ENCODE measurements at regions not wholly inside any gene's neighbourhood (a gene's known extent, or its start where the extent isn't known, plus 50 kb on each side); places are given as distances from the start of the nearest gene placed in this dataset.
"Not testable (repeated sequence)": the region's sequence is repeated elsewhere in the genome, so short reads cannot be mapped to it uniquely, and the experiment has no call there.

DNA sequence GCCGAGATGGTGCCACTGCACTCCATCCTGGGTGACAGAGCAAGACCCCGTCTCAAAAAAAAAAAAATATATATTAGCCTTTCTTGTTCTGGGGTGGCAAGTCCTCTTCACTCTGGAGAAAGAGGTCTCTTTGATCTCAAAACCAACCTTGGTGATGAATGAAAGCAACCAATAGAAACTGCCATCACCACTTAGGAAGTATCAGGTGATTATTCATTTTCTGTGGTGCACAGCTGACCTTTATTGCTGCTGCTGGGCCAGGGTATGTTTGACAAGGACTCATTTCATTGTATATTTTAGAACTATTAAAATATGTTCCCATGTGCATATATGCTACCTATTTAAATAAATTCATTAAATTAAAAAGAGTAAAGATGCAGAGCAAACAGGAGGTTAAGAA is 76.0 kb upstream of the KIT start:
- Mint-ChIP-seq H3K27me3 (no peaks in the 10 kb centered on the region), H3K9me3 (no peaks in the 10 kb centered on the region), H3K4me1 (no peaks in the 10 kb centered on the region), H3K4me3 (no peak overlapping the region), H3K27ac (no peak overlapping the region), H3K36me3 (no peaks in the 10 kb centered on the region)
- CTCF ChIA-PET = no interaction called here
- DNase-seq = no peak

DNA sequence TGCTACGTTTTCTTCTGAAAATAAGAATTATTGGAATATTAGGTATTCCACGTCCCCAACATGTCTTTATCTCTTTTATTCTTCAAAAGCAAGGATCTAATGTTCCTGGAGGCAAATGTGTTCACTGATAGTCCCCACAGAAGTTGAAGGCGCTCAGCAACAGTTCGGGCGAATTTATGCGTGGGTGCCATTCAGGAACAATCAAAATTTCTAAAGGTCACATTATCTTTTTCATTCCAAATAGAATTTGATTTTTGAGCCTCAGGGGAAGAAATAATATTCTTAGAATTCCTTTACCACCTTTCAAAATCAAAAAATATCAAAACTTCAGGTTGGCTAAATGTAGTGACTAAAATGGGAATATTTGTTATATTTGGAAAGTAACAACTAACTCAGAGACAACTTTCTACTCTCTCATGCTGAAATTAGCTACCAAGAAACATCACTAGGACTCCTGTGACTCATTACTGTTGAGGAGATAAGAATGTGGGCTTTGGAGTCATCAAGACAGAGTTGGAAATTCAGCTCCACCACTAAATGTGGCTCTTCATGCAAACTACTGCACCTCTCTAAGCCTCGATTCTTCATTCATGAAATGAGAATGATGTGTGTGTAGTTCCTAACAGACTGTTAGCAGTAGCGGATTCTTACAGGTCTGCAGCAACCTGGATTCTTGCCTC is 72.3 kb upstream of the KIT start:
- no peak overlapping the region for H3K27ac Mint-ChIP-seq
- no peak overlapping the region for H3K4me3 Mint-ChIP-seq
- no peaks in the 10 kb centered on the region for H3K4me1 Mint-ChIP-seq
- DNase-seq = no peak
- no peaks in the 10 kb centered on the region for H3K27me3 Mint-ChIP-seq
- CTCF ChIA-PET = no interaction called here
- H3K36me3 Mint-ChIP-seq = no peaks in the 10 kb centered on the region
- H3K9me3 Mint-ChIP-seq = no peaks in the 10 kb centered on the region

DNA sequence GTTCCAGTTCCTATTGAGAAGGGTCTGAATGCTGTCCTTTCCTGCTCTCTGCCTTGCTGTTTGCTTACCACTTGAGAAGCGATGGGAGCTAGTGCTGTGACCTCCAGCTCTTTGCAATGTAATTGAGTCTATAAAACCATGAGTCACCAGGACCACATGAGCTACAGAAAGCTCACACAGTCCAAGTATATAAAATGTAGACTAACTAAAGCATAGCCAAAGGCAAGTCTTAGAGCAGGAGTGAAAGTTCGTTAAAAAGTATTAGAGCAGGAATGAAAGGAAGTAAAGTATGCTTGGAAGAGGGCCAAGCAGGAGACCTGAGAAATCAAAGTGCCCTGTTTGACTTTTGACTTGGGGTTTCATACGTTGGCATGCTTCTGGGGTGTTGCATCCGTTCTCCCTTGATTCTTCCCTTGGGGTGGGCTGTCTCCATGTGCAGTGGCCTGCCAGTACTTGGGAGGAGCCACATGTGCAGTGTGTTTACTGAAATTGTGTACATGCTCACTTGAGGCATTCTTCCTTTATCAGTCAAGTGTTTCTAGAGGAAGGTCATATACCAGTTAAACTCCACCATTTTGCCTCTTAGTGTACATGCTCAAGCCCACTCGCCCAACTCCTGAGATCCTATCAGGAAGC is 71.3 kb upstream of the KIT start:
- Mint-ChIP-seq H3K27me3 (no peaks in the 10 kb centered on the region), H3K9me3 (no peaks in the 10 kb centered on the region), H3K27ac (no peak overlapping the region), H3K36me3 (no peaks in the 10 kb centered on the region), H3K4me1 (no peaks in the 10 kb centered on the region), H3K4me3 (no peak overlapping the region)
- CTCF ChIA-PET = no interaction called here
- no peak for DNase-seq

DNA sequence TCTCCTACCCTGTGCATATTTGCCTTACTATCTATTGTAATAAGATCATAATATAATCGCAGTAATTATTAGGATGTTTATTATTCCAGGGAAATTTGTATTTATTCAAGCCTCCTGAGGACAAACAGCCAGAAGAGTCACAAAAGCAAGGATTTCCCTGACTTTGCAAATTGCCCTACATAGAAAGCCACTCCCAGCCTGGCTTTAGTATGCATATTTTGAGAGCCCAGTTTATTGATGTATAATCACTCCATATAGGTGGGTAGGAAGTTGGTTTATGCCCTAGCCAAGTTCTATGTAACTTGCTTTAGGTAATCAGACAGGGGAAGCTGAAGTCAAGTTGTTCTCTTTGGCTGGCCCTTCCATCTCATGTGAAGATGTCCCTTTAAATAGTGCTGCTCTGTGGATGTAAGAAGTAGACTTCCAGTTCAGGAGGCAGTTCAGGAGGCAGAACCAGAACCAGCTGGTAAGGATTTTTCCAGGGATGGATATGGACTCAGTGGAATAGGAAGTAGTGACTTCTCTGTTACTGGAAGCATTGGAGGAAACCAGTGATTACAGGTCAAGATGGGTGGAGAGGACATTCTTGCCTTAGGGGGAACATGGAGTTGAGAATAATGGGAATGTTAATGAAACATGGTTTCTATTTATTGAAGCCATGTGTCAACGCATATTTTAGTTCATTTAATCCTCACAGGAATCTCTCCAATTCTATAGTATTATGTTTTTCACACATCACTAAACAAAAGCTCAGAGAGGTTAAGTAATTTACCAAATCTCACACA is 70.5 kb upstream of the KIT start:
- CTCF ChIA-PET = no interaction called here
- Mint-ChIP-seq H3K36me3 (no peaks in the 10 kb centered on the region), H3K27me3 (no peaks in the 10 kb centered on the region), H3K9me3 (no peaks in the 10 kb centered on the region), H3K27ac (no peak overlapping the region), H3K4me1 (no peaks in the 10 kb centered on the region), H3K4me3 (no peak overlapping the region)
- no peak for DNase-seq

DNA sequence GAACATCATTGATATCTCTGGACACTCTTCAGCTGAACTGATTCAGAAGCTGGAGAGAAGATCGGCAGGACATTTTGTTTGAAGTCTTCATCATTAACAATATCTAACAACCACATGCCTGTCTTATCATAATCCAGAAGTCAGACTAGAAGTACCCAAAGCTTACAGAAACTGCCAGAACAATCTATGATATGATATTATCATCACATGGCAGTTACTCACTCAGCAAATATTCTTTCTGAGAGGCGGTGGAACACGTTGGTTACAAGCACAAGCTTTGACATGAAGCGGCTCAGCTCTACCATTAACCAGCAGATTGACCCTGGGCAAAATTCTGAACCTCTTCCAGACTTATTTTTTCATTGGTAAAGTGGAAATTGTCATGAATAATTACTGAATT is 69.4 kb upstream of the KIT start:
- DNase-seq = no peak
- no peaks in the 10 kb centered on the region for H3K36me3 Mint-ChIP-seq
- CTCF ChIA-PET = no interaction called here
- H3K4me1 Mint-ChIP-seq = no peaks in the 10 kb centered on the region
- no peaks in the 10 kb centered on the region for H3K27me3 Mint-ChIP-seq
- H3K9me3 Mint-ChIP-seq = no peaks in the 10 kb centered on the region
- H3K27ac Mint-ChIP-seq = no peak overlapping the region
- H3K4me3 Mint-ChIP-seq = no peak overlapping the region

DNA sequence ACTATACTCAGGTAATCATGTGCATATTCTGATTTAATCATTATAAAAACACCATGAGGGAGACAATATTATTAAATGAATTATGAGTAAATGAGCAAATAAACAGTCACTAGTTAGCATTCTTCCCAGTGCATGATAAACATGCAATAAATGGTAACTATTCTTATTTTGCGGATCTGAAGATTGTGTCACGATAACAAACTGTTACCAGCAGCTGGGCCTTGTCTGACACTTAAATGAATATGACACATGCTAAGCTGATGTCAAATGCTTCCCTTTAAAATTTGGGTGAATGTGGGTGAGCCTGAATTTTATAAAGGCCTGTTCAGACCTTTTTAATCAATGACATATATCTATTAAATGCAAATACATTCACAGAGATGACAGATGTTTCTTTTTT is 68.2 kb upstream of the KIT start:
- Mint-ChIP-seq H3K27ac (no peak overlapping the region), H3K4me3 (no peak overlapping the region), H3K27me3 (no peaks in the 10 kb centered on the region), H3K4me1 (no peaks in the 10 kb centered on the region), H3K36me3 (no peaks in the 10 kb centered on the region), H3K9me3 (no peaks in the 10 kb centered on the region)
- DNase-seq = no peak
- CTCF ChIA-PET = no interaction called here

DNA sequence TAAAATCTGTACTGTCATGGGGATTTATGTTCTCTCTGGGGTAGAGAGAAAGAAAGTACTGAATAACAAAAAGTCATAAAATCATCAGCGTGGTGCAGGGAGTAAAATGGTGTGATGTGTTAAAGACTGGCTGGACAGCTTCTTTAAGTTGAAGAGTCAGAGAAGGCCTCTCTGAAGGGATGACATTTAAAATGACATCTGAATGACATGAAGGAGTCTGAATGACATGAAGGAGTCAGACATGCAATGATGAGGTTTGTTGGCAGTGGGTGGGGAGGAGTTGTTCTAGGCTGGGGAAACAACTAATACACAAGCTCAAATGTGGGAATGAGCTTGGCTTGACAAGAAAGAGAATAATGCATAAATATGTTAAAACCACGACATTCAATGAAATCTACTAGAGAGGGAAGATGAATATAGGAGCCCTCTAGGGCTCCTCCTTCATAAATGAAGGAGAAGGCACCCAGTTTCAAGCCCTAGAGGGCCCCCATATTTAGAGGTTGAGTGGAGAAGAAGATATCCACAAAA is 63.9 kb upstream of the KIT start:
- Mint-ChIP-seq H3K4me3 (no peak overlapping the region), H3K4me1 (no peaks in the 10 kb centered on the region), H3K36me3 (no peaks in the 10 kb centered on the region), H3K9me3 (no peaks in the 10 kb centered on the region), H3K27me3 (no peaks in the 10 kb centered on the region), H3K27ac (no peak overlapping the region)
- DNase-seq = no peak
- CTCF ChIA-PET = no interaction called here

DNA sequence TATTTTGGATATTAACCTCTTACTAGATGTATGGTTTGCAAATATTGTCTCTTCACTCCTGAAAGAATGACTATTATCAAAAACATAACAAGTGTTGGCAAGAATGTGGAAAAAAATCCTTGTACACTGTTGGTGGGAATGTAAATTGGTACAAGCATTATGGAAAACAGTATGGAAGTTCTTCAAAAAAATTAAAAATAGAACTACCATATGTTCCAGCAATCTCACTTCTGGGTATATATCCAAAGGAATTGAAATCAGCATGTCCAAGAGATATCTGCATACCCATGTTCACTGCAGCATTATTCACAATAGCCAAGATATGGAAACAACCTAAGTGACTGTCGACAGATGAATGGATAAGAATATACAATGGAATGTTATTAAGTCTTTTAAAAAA is 61.6 kb upstream of the KIT start:
- H3K9me3 Mint-ChIP-seq = no peaks in the 10 kb centered on the region
- DNase-seq = no peak
- H3K4me3 Mint-ChIP-seq = no peak overlapping the region
- CTCF ChIA-PET = no interaction called here
- H3K36me3 Mint-ChIP-seq = no peaks in the 10 kb centered on the region
- no peak overlapping the region for H3K27ac Mint-ChIP-seq
- no peaks in the 10 kb centered on the region for H3K27me3 Mint-ChIP-seq
- no peaks in the 10 kb centered on the region for H3K4me1 Mint-ChIP-seq

DNA sequence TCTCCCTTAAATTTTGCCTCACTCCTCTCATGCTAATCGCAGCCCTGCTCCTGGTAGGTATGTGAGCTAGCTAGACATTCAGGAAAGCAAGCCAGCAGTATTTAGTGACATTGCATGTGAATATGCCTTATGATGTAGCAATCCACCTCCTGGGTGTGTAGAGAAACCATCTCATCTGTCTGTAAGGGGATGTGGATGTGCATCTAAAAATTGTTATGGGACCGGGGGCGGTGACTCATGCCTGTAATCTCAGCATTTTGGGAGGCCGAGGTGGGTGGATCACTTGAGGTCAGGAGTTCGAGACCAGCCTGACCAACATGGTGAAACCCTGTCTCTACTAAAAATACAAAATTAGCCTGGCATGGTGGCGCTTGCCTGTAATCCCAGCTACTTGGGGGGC is 60.1 kb upstream of the KIT start:
- H3K4me1 Mint-ChIP-seq, DNase-seq, CTCF ChIA-PET, H3K9me3 Mint-ChIP-seq, H3K27ac Mint-ChIP-seq, H3K4me3 Mint-ChIP-seq, H3K36me3 Mint-ChIP-seq, H3K27me3 Mint-ChIP-seq: not testable (repeated sequence)

DNA sequence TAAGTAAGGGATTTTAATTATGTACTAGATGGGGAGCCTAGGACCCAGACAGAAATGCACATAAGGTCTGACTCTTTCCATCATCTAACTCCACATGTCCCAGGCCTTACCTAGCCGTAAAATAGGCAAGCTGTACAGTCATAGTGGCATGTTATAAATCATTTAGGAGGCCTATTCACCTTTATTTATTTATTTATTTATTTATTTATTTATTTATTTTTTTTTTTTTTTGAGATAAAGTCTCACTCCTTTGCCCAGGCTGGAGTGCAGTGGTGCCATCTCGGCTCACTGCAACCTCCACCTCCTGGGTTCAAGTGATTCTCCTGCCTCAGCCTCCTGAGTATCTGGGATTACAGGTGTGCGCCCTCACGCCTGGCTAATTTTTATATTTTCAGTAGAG is 55.6 kb upstream of the KIT start:
- CTCF ChIA-PET, H3K36me3 Mint-ChIP-seq, H3K27ac Mint-ChIP-seq, H3K9me3 Mint-ChIP-seq, DNase-seq, H3K27me3 Mint-ChIP-seq, H3K4me1 Mint-ChIP-seq, H3K4me3 Mint-ChIP-seq: not testable (repeated sequence)

DNA sequence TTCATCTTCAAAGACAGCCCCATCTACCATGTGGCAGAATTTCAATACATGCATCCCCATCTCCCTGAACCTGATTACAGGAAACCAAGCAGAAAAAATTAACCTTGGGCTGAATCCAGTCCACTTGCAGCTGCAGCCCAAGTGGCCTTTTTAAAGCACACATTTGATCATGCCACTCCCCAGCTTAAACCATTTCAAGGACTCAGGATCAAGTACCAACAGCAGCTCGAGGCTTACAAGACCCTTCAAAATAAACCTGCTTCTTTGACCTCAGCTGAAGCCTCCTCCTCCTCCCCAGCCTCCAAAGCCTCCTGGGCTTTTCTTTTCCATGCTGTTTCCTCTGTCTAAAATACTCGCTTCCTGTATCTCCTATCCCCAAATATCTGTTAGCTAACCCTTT is 50.7 kb upstream of the KIT start:
- CTCF ChIA-PET = no interaction called here
- no peak overlapping the region for H3K27ac Mint-ChIP-seq
- no peaks in the 10 kb centered on the region for H3K9me3 Mint-ChIP-seq
- H3K27me3 Mint-ChIP-seq = no peaks in the 10 kb centered on the region
- no peak for DNase-seq
- no peak overlapping the region for H3K4me3 Mint-ChIP-seq
- H3K4me1 Mint-ChIP-seq = no peaks in the 10 kb centered on the region
- H3K36me3 Mint-ChIP-seq = no peaks in the 10 kb centered on the region

DNA sequence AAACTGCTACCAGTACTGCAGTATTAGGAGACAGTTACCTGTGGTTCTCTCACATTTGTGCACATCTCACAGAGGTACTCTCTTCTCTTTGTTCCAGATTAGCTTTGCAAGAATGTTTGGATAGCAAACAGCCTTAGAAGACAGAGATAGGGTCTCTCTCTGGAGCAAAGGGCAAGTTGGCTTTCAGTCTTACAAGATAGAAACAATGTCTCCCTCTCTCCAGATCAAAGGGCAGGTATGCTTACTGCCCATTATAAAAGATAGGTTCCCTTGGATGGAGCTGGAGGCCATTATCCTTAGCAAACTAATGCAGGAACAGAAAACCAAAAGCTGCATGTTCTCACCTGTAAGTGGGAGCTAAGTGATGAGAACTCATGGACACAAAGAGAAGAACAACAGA is 50.2 kb upstream of the KIT start:
- Mint-ChIP-seq H3K36me3 (no peaks in the 10 kb centered on the region), H3K4me3 (no peak overlapping the region), H3K27ac (no peak overlapping the region), H3K27me3 (no peaks in the 10 kb centered on the region), H3K9me3 (no peaks in the 10 kb centered on the region), H3K4me1 (no peaks in the 10 kb centered on the region)
- CTCF ChIA-PET = no interaction called here
- no peak for DNase-seq
